ENCODE measurements at regions not wholly inside any gene's neighbourhood (a gene's known extent, or its start where the extent isn't known, plus 50 kb on each side); places are given as distances from the start of the nearest gene placed in this dataset.

DNA sequence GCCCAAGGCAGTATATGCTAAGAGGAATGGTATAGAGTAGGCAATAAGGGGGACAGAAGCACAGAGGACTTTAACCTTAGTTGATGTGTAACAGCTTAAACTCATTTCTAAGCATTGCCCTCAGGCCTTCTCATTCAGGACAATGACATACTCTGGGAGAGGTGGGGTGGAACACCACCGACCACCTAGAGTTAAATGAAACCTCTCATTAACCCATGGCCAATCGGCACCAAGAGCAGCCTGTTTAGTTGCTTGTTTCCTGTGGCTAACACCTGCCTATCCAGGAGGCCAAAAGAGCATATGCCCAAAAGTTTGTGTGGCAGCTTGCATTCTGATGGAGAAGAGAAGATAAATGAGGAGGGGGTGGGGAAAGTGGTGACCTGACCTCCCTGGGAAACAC lies 50.0 kb downstream of the PABIR2 start:
- DNase-seq (ENCODE audit: low read depth in 2 of 2) = no peak

GRCh38 chrX:134746410-134746785 lies 50.6 kb downstream of the PABIR2 start:
- DNase-seq (ENCODE audit: low read depth in 2 of 2) = no peak

DNA sequence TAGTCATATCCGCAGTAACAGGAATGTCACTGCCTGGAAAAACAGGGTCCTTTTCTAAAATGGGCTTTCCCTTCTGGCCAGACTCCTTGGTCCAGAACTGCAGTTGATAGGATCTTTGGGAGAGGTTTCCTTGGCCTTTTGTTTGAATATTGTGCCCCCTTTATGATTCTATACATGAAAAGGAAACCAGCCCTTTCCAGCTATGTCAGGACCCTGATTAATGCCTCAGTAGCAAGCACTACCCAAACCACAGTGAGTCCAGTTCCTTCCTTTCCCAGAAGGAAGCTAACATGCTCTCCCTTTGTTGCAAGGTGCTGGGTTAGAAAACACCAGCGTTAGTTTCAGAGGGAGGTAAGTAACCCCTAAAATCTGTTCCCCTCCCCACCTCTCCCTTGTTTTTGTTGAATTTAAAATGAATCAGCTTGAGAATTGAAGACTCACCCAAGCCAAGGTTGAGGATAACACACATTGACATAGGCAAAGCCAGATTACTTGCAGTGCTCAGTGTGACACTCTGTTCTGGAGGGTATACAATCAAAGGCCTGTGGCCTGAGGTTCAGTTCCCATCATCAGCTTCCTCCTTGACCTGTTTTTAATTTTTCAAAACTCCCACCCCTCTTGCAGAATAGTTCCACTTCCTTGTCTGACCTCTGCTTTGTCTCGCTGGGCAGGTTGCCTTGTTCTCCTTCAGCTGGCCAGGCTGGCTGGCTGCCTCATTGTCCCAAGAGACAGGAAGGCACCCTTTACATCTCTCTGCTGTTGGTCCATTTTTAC lies 51.2 kb downstream of the PABIR2 start:
- no peak for DNase-seq (ENCODE audit: low read depth in 2 of 2)

- no peak for DNase-seq (ENCODE audit: low read depth in 2 of 2)
Observed at GRCh38 chrX:134743091-134743490, 53.9 kb downstream of the PABIR2 start.

GRCh38 chrX:134742573-134742972 lies 54.4 kb downstream of the PABIR2 start:
- DNase-seq (ENCODE audit: low read depth in 2 of 2) = no peak

DNA sequence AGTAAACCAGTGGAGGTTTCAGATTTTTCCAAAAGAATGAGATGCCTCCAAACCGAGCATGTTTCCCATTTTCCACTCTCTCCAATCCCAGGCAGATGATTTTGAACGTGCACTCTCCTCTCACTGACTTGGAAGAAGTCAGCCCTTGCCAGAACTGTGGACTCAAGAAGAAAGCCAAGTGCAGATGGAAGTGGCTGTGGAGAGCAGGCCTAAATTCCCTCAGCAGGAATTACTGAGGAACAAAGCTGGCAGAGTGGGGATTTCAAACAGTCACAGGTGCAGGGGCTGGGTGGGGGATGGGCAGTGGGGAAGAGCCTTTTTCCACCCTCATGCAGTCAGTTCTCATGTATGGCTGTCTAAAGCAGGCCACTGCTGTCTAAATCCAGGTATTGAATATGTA lies 55.3 kb downstream of the PABIR2 start:
- no peak for DNase-seq (ENCODE audit: low read depth in 2 of 2)

DNA sequence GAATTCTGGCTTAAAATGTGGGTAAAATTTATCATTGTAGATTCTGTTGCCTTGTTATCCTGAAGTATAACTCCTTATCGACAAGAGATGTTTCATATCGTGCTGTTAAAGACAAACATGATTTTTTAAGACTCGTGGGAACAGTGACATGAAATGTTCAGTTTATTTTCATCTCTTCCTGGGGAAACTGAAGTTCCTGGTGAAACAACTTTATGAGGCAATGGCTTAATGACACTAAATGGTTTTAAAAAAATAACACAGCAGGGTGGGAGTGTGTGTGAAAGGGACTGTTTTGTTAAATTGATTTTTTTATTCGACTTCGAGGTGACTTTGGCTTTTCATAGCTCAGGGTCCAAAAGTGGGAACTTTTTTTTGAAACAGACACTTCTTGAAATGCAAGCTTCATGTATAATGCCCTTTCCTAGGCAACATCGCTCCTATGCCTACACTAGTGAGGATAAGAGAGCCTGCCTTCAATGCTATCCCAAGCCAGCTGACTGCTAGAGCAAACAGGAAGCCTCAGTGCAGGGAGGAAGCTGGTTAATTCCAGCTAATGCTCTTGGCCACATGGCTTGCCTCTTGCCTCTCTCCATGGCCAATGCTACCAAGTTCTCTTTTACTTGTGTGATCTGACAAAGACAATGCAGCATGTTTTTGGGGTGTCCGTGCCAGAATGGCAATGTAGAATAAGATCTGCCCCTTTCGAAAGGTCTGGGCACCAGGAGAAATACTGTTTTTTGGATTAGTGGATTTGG lies 57.8 kb downstream of the PABIR2 start:
- DNase-seq (ENCODE audit: low read depth in 2 of 2) = no peak

GRCh38 chrX:134738445-134738844 lies 58.6 kb downstream of the PABIR2 start:
- DNase-seq (ENCODE audit: low read depth in 2 of 2) = no peak

DNA sequence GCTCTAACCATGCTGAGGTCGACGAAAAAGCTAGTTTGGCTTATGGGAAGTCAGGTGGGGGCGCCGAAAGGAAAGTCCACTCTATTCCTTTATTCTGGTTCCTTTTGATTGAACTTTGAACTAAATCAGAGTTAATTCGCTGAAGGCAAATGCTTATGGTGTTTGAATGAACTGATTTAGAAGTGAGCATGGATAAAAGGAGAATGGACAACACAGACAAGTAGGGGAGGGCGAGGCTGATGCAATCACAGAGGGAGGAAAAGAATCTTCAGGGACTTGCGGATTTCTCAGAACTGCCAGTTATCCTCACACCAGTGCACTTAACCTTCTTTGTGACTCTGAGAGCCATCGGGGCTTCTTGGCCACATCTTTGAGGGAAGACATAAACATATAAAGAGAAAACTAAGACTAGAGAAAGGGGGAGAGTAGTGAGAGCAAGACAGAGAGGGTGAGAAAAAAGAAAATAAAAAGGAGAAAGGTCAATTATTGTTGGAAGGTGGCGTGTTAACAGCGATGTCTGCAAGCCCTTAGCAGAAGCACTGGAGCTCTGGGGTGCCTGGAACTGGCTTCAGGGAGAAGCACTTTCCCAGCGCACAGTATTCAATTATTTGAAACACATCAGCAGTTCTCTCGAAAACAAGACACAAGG lies 59.2 kb downstream of the PABIR2 start:
- DNase-seq (ENCODE audit: low read depth in 2 of 2) = no peak

GRCh38 chrX:134737061-134737460 lies 59.9 kb downstream of the PABIR2 start:
- no peak for DNase-seq (ENCODE audit: low read depth in 2 of 2)

DNA sequence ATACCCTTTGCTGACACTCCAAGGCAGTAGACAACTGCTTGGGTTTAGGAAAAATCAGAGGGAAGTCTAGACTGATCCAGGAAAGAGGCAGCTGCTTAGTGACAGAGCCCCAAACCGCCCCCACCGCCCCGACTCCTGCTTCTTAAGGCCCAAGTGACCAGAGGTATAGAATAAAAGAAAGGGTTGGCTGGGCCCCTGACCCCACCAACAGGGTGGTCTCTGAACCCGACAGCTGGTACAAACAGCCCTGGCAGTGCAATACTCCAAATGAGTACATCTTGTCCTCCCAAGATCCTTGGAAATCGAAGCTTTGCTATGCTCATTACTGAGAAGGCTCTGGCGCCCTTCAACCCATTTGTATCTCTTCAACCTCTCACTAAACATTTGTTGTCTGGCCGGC lies 60.6 kb downstream of the PABIR2 start:
- DNase-seq (ENCODE audit: low read depth in 2 of 2) = no peak

- DNase-seq (ENCODE audit: low read depth in 2 of 2) = no peak
Observed at GRCh38 chrX:134735015-134735414, 62.0 kb downstream of the PABIR2 start.

DNA sequence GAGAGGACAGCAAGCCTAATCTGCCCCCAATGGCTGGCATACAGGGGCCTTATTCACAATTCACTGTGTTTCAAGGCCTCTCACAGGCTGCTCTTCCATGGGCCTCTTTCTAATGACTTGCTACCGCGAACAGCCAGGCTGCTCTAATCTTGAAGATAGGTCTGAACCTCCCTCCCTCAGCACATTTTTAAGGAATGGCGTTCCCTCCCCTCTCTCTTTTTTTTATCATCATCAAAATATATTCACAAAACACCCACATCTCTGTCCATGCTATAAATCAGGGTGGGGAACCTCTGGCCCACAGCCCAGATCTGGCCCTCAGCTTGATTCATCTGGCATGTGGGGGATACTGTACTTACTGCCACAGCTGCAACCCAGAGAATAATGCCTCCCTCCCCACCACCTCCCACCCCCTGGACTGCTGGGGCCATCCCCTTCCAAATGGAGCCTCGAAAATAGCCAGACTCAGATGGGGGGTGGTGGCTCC lies 62.5 kb downstream of the PABIR2 start:
- no peak for DNase-seq (ENCODE audit: low read depth in 2 of 2)

- no peak for DNase-seq (ENCODE audit: low read depth in 2 of 2)
Observed at GRCh38 chrX:134733591-134733990, 63.4 kb downstream of the PABIR2 start.

- DNase-seq (ENCODE audit: low read depth in 2 of 2) = no peak
Observed at GRCh38 chrX:134732676-134733075, 64.3 kb downstream of the PABIR2 start.

DNA sequence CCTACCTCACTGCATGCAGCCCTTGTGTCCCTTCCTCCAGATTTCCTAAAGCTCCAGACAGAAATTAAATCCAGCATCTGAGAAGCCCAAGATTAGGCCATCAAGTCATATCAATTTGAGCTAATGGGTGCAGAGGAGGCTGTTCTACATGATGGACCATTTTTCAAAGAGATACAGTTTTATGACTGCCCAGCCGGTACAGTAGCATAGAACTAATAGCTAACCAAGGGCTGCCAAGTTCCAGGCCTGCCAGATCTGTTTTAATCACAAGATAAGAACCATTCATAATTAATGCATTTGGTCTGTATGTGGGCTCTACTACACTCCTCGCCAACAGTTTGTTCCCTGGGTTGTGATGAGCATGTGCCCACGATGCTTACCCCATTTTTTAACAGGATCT lies 64.9 kb downstream of the PABIR2 start:
- no peak for DNase-seq (ENCODE audit: low read depth in 2 of 2)

DNA sequence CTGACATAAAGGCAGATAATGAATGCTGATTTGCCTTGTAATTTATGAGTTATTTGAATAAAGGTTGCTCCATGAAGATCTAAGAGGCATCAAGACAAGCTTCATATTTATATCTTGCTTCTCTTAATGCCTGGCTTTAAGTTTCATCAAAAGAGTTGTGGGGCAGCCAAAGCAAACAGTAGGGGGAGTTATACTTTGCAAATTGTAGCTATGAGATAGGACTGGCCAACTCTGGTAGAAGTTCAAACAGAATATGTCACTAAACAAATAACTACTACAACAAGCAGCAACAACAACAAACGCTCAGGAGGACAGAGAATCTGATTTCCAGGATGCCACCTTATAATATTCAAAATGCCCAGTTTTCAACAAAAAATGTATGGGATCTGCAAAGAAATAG lies 69.1 kb upstream of the PLAC1 start:
- no peak for DNase-seq (ENCODE audit: low read depth in 2 of 2)

GRCh38 chrX:134725103-134725690 lies 66.9 kb upstream of the PLAC1 start:
- DNase-seq (ENCODE audit: low read depth in 2 of 2) = no peak

- DNase-seq (ENCODE audit: low read depth in 2 of 2) = no peak
Observed at GRCh38 chrX:134721766-134722532, 63.7 kb upstream of the PLAC1 start.

DNA sequence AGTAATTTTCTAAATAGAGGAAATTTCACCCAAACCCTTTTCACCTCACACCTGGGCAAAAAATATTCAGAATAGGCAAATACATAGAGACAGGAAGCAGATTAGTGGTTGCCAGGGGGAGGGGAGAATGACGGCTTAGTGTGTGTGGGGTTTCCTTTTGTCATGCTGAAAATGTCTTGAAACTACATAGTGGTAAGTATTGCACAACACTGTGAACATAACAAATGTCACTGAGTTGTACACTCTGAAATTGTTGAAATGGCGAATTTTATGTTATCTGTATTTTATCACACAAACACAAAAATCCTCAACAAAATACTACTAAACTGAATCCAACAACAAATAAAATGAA lies 60.7 kb upstream of the PLAC1 start:
- peak; percentile 14 to 17 for DNase-seq (ENCODE audit: low read depth in 2 of 2)

DNA sequence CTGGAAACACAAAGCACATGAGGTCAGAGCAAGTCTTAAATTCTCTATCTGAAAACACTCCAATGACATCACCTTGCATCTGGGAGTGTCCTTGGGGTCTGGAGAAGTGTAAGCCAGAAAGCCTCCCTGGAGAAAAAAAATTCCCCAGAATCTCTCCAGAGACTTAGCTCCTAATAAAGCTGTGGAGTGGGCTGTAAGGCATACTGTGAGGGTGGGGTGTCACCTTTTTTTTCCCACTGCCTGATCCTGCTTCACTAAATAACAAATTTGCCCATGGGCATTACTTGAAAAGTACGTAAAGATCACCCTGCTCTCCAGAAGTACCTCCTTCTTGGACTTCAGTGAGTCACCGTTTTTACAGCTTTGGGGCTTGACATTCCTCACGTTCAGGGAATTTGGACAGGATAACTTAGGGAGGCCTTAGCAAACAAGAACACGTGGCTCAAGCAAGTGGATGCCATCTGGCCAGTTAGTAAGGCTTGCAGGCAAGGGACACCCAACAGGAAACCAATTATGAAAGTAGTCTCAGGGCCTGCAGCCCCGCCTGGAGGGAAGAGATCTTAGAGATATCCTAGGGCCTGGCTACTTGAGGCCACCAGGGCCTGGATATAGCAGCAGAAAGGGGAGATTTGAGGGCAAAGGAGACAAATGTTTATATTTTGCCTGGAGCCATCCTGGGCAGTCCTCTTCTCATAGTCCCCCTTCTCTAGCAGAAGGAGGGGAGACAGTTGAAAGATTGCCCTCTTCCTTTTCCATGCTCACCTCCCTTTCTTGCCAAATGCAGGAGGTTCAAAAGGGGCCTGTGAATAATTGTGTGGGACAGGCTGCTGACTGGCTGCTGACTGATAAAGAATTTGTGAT lies 60.1 kb upstream of the PLAC1 start:
- DNase-seq (ENCODE audit: low read depth in 2 of 2) = no peak
